Gastrocnemius medialis (tissue), 4 donors: ENCODE measurements at regions not wholly inside any gene's neighbourhood (a gene's known extent, or its start where the extent isn't known, plus 50 kb on each side); places are given as distances from the start of the nearest gene placed in this dataset.

ENCODE experiments used
- ATAC-seq, 2 donors: fragments of 150-250 bp; one replicate each; pipeline ENCODE4 v1.9.1; 2016
- DNase-seq, 2 donors: peaks; one replicate each; pipeline ENCODE4 v3.0.0-alpha.2; 2019
- H3K27ac ChIP-seq, 4 donors: fragments of 200-600 bp; sonication (generic); 1 replicate in 1 of 4; 2 replicates in 3 of 4; pipeline ENCODE4 v1.5.1; 2016 to 2018; ENCODE audit warnings: mild to moderate bottlenecking in 2 of 4, moderate library complexity in 1 of 4
- H3K27me3 ChIP-seq, 3 donors: fragments of 200-600 bp; sonication (generic) in 2 of 3; 1 replicate in 1 of 3; 2 replicates in 2 of 3; pipeline versions ENCODE4 v1.5.1 to v1.6.0; 2016 to 2019; ENCODE audit warnings: mild to moderate bottlenecking in 1 of 3, moderate library complexity in 1 of 3
- H3K36me3 ChIP-seq, 2 donors: fragments of 200-600 bp; sonication (generic) in 1 of 2; one replicate each; pipeline ENCODE4 v1.5.1; 2017 to 2018
- H3K4me1 ChIP-seq, 2 donors: fragments of 200-600 bp; sonication (generic) in 1 of 2; one replicate each; pipeline ENCODE4 v1.5.1; 2016 to 2017; ENCODE audit warnings: mild to moderate bottlenecking in 2 of 2
- H3K4me3 ChIP-seq, 4 donors: fragments of 200-600 bp; sonication (generic) in 3 of 4; 1 replicate in 1 of 4; 2 replicates in 3 of 4; pipeline ENCODE4 v1.5.1; 2016 to 2019; ENCODE audit warnings: mild to moderate bottlenecking in 2 of 4
- H3K9me3 ChIP-seq, 3 donors: fragments of 200-600 bp; sonication (generic) in 2 of 3; 1 replicate in 1 of 3; 2 replicates in 2 of 3; pipeline ENCODE4 v1.5.1; 2016 to 2019
- POLR2A ChIP-seq, 2 donors: fragments of 450-650 bp; IDR thresholded peaks; one replicate each; pipeline ENCODE4 v1.6.1; 2017; ENCODE audit warnings: antibody characterized with exemption in 2 of 2, mild to moderate bottlenecking in 2 of 2, moderate library complexity in 2 of 2
- in situ Hi-C, 4 donors: fragments of 200-750 bp; cut with MboI; loops; one replicate each; pipeline versions ENCODE4 v1.15.0 to v1.8.0; 2017; ENCODE audit warnings: low sequenced_read_pairs in 4 of 4
- intact Hi-C: fragments of 100-400 bp; cut with DNase I; formaldehyde crosslinking; loops from one replicate; pipeline ENCODE4 v1.15.1; 2023; ENCODE audit warnings: low total_unique reads
- TF ChIP-seq, protein P1 (sequence below), 5 experiments: fragments of 450-650 bp in 3 of 5; fragments of 200-600 bp in 2 of 5; sonication (generic) in 2 of 5; IDR thresholded peaks in 4 of 5; conservative IDR thresholded peaks in 1 of 5; 1 replicate in 4 of 5; 2 replicates in 1 of 5; pipeline ENCODE4 v1.5.1; 2016 to 2019; ENCODE audit warnings: antibody characterized with exemption in 5 of 5, mild to moderate bottlenecking in 3 of 5, moderate library complexity in 3 of 5

DNA sequence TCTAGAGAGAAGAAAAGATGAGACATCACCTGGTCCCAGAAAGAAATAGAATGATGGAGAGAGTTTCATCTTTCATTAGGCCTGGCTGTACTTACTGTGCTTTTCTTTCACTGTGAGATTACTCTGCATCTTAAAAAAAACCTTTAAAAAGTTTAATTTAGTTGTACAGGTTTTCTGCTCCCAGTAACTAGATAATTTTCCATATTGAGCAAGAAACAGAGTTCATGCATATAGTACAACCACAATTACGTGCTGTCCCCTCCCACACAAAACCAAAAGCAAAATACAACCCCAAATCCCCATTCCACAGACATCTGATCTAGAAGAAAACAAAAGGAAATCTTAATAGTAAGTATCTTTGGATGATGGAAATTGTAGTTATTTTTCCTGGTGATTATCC lies 371.2 kb downstream of the SH2D1A start:
- Histone ChIP-seq H3K27ac (no peak overlapping the region), H3K4me1 (no peaks in the 10 kb centered on the region), H3K9me3 (no peaks in the 10 kb centered on the region), H3K27me3 (no peaks in the 10 kb centered on the region), H3K36me3 (no peaks in the 10 kb centered on the region), H3K4me3 (no peak overlapping the region)
- TF ChIP-seq, protein P1, sequence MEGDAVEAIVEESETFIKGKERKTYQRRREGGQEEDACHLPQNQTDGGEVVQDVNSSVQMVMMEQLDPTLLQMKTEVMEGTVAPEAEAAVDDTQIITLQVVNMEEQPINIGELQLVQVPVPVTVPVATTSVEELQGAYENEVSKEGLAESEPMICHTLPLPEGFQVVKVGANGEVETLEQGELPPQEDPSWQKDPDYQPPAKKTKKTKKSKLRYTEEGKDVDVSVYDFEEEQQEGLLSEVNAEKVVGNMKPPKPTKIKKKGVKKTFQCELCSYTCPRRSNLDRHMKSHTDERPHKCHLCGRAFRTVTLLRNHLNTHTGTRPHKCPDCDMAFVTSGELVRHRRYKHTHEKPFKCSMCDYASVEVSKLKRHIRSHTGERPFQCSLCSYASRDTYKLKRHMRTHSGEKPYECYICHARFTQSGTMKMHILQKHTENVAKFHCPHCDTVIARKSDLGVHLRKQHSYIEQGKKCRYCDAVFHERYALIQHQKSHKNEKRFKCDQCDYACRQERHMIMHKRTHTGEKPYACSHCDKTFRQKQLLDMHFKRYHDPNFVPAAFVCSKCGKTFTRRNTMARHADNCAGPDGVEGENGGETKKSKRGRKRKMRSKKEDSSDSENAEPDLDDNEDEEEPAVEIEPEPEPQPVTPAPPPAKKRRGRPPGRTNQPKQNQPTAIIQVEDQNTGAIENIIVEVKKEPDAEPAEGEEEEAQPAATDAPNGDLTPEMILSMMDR (IDR thresholded peaks at IDR 0.05 in 4 of 5, conservative IDR thresholded peaks at IDR 0.05 in 1 of 5) = no peak
- TF ChIP-seq POLR2A (IDR thresholded peaks at IDR 0.05) = no peak
- in situ Hi-C loops = no loop called here
- DNase-seq = no peak
- intact Hi-C loops = no loop called here
- no peak for ATAC-seq

DNA sequence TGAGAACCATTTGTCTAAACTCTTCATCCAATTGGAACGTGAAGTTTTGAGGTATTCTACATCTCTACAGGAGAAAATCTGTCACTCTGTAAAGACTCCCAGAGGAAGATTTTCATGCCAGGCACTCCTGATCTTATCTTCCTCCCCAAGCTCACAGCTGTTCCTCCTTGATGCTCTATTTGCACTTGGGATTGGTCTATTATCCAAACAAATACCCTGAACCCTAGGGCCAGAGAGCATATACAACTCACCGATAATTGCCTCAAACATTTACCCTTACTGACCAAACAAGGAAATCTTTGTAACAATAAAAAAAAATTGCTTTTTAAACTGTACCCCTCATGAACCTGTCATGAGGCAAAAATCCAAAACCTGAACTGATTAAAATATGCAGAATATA lies 372.7 kb downstream of the SH2D1A start:
- in situ Hi-C loops = no loop called here
- H3K27ac ChIP-seq = no peak overlapping the region
- H3K9me3 ChIP-seq = no peaks in the 10 kb centered on the region
- intact Hi-C loops = no loop called here
- no peak overlapping the region for H3K4me3 ChIP-seq
- no peaks in the 10 kb centered on the region for H3K27me3 ChIP-seq
- no peak for ATAC-seq
- H3K36me3 ChIP-seq = no peaks in the 10 kb centered on the region
- H3K4me1 ChIP-seq = no peaks in the 10 kb centered on the region
- no peak for DNase-seq
- no peak for TF ChIP-seq POLR2A (IDR thresholded peaks at IDR 0.05)
- TF ChIP-seq, protein P1 (IDR thresholded peaks at IDR 0.05 in 4 of 5, conservative IDR thresholded peaks at IDR 0.05 in 1 of 5) = no peak

DNA sequence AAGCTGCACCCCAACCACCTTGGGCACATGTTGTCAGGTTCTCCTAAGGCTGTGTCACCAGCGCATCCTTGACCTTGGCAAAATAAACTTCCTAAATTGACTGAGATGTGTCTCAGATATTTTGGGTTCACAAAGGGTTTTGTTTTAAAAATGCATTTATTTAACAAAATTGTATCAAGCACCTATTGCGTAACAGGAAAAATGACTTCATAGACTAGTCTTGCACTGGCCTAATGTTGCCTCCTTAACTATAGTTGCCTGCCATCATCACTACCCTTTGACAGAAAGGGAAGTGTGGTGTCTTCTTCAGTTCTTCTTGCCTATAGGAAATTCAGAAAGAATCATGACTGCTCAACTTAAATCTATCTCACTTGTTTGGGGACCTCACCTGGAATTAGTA lies 374.2 kb downstream of the SH2D1A start:
- intact Hi-C loops = no loop called here
- H3K27ac ChIP-seq = no peak overlapping the region
- no peak for DNase-seq
- H3K4me3 ChIP-seq = no peak overlapping the region
- no peaks in the 10 kb centered on the region for H3K36me3 ChIP-seq
- no peaks in the 10 kb centered on the region for H3K9me3 ChIP-seq
- in situ Hi-C loops = no loop called here
- ATAC-seq = no peak
- H3K27me3 ChIP-seq = no peaks in the 10 kb centered on the region
- TF ChIP-seq, protein P1 (IDR thresholded peaks at IDR 0.05 in 4 of 5, conservative IDR thresholded peaks at IDR 0.05 in 1 of 5) = no peak
- TF ChIP-seq POLR2A (IDR thresholded peaks at IDR 0.05) = no peak
- no peaks in the 10 kb centered on the region for H3K4me1 ChIP-seq

DNA sequence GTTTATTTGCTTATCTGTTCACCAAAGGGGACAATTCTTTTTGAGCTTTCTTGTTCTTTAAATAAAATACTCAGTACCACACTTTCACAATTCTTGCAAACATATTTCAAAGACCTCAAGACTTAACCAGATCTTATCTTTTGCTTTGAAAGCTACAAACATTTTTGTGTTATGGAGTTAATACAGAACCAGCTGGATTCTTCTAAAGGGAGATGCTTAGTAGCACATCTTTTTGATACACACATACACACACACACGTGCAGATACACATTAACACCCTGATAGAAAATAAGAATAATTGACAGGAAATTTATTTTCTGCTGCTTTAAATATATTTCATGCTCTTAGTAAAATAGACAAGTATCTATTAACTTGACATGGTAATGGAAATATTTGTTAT lies 379.1 kb downstream of the SH2D1A start:
- Histone ChIP-seq H3K27me3 (no peaks in the 10 kb centered on the region), H3K27ac (no peak overlapping the region), H3K4me3 (no peak overlapping the region), H3K36me3 (no peaks in the 10 kb centered on the region), H3K9me3 (no peaks in the 10 kb centered on the region), H3K4me1 (no peaks in the 10 kb centered on the region)
- ATAC-seq (no peak), DNase-seq (no peak)
- in situ Hi-C loops = no loop called here
- no peak for TF ChIP-seq POLR2A (IDR thresholded peaks at IDR 0.05)
- TF ChIP-seq, protein P1 (IDR thresholded peaks at IDR 0.05 in 4 of 5, conservative IDR thresholded peaks at IDR 0.05 in 1 of 5) = no peak
- intact Hi-C loops = no loop called here

DNA sequence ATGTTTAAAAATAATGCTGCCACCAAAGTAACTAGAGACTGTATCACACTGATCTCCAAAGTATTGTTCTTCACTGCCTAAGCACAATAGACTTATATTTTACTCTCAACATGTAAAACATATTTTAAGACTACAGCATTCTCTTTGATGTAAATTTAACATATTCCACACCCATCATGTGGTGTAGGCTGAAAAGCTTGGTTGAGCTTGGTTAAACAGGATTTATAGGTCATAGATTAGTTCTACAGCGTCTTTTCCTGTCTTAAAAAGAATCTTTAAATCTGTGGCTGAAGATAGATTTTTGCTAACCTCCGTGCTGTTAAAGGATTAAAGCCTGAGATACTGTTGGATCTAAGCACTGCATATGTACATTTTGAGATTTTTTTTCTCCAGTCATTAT lies 379.9 kb downstream of the SH2D1A start:
- TF ChIP-seq, protein P1 (IDR thresholded peaks at IDR 0.05 in 4 of 5, conservative IDR thresholded peaks at IDR 0.05 in 1 of 5) = no peak
- TF ChIP-seq POLR2A (IDR thresholded peaks at IDR 0.05) = no peak
- Histone ChIP-seq H3K27me3 (no peaks in the 10 kb centered on the region), H3K9me3 (no peaks in the 10 kb centered on the region), H3K36me3 (no peaks in the 10 kb centered on the region), H3K27ac (no peak overlapping the region), H3K4me3 (no peak overlapping the region), H3K4me1 (no peaks in the 10 kb centered on the region)
- in situ Hi-C loops = no loop called here
- intact Hi-C loops = no loop called here
- DNase-seq = no peak
- ATAC-seq = no peak
